Astrocyte (in vitro differentiated cells and primary cell): ENCODE measurements at regions not wholly inside any gene's neighbourhood (a gene's known extent, or its start where the extent isn't known, plus 50 kb on each side); places are given as distances from the start of the nearest gene placed in this dataset.

Experiments
- EZH2 ChIP-seq: IDR thresholded peaks from 2 replicates; pipeline ENCODE4 v1.6.1; 2012; ENCODE audit warnings: mild to moderate bottlenecking, low read length, inconsistent platforms; ENCODE audit not compliant: insufficient read depth
- TF ChIP-seq, protein P1 (sequence below): IDR thresholded peaks from 2 replicates; pipeline ENCODE4 v1.5.1; 2011; ENCODE audit warnings: low read depth, mild to moderate bottlenecking, inconsistent platforms, low read length, moderate library complexity; ENCODE audit not compliant: insufficient read depth

DNA sequence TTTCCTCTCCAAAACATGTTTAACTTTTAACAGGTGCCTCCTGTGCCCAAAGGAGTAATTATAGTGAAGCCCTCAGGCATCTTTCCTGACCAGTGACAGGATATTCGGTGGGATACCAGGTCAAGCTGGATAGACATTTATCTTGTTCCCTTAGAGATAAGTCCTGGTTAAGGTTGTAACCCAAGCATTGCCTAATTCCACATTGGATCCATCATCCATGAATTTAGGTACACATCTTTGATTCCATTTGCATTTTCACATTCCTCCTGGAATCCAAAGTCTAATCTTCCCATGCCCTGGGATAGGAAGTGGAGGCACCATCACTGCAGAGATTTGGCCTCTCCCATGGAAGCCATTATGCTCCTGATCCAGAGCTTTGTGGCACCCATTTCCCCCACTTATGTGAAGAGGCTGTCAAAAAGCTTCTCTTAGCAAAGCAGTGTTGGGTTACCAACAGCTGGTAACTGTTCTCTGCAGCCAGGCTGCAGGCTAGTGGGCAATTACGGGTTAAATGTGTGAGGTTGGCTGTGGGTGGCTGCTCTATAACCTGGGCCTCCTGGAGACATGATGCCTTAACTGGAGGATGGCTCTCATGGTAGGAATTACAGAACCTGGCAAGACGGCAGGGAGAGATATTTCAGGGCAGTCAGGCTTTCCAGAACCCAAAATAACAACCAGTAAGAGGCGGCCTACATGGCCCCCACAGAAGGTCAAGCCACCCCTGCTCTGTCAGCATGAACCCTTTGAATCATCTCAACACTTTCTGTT is 96.9 kb upstream of the VGLL2 start:
- TF ChIP-seq, protein P1, sequence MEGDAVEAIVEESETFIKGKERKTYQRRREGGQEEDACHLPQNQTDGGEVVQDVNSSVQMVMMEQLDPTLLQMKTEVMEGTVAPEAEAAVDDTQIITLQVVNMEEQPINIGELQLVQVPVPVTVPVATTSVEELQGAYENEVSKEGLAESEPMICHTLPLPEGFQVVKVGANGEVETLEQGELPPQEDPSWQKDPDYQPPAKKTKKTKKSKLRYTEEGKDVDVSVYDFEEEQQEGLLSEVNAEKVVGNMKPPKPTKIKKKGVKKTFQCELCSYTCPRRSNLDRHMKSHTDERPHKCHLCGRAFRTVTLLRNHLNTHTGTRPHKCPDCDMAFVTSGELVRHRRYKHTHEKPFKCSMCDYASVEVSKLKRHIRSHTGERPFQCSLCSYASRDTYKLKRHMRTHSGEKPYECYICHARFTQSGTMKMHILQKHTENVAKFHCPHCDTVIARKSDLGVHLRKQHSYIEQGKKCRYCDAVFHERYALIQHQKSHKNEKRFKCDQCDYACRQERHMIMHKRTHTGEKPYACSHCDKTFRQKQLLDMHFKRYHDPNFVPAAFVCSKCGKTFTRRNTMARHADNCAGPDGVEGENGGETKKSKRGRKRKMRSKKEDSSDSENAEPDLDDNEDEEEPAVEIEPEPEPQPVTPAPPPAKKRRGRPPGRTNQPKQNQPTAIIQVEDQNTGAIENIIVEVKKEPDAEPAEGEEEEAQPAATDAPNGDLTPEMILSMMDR = no peak
- TF ChIP-seq EZH2 = no peak
